A673 (cell line): ENCODE measurements at regions not wholly inside any gene's neighbourhood (a gene's known extent, or its start where the extent isn't known, plus 50 kb on each side); places are given as distances from the start of the nearest gene placed in this dataset.
A peak's percentile ranks its signal among the peaks of the same experiment; 100 is the strongest.
"Not testable (repeated sequence)": the region's sequence is repeated elsewhere in the genome, so short reads cannot be mapped to it uniquely, and the experiment has no call there.

ENCODE experiments used
- BruUV-seq: library from RNA; stranded (reverse); fragments of 400-500 nt; replicated peaks from 2 replicates; lab custom pipeline; 2021; lab: Mats Ljungman, UMichigan
- CTCF ChIA-PET: fragments of 300-600 bp; sonication (Branson Sonifier 250); formaldehyde crosslinking; loops from one replicate; lab custom pipeline; 2022; ENCODE audit warnings: antibody characterized with exemption; lab: Charles Lee
- POLR2A ChIA-PET: fragments of 300-600 bp; sonication (Branson Sonifier 250); formaldehyde crosslinking; loops from one replicate; lab custom pipeline; 2022; ENCODE audit warnings: antibody characterized with exemption; ENCODE audit not compliant: low non-redundant PET; lab: Charles Lee
- DNase-seq: peaks from one replicate; pipeline ENCODE4 v3.0.0-alpha.2; 2015; ENCODE audit warnings: low spot score
- H3K27ac ChIP-seq: fragments of 200-600 bp; sonication (generic); 2 replicates; pipeline ENCODE4 v1.5.1; 2016; ENCODE audit warnings: mixed run types, low read depth, mild to moderate bottlenecking, mixed read lengths, antibody characterized with exemption, low read length; ENCODE audit not compliant: poor library complexity, severe bottlenecking
- H3K27me3 ChIP-seq: fragments of 200-600 bp; sonication (generic); replicated peaks from 2 replicates; pipeline ENCODE4 v1.6.1; 2017; ENCODE audit warnings: mixed run types, low read depth, mild to moderate bottlenecking, mixed read lengths, antibody characterized with exemption, low read length; ENCODE audit not compliant: insufficient read depth, poor library complexity
- H3K36me3 ChIP-seq: fragments of 200-600 bp; sonication (generic); 2 replicates; pipeline ENCODE4 v1.6.1; 2016; ENCODE audit warnings: mixed run types, mild to moderate bottlenecking, mixed read lengths, antibody characterized with exemption, low read length; ENCODE audit not compliant: insufficient read depth, poor library complexity, severe bottlenecking
- H3K4me1 ChIP-seq: fragments of 200-600 bp; sonication (generic); 2 replicates; pipeline ENCODE4 v1.6.1; 2017; ENCODE audit warnings: mixed run types, mild to moderate bottlenecking, mixed read lengths, antibody characterized with exemption, low read length; ENCODE audit not compliant: insufficient read depth, poor library complexity, severe bottlenecking
- H3K4me3 ChIP-seq: fragments of 200-600 bp; sonication (generic); 2 replicates; pipeline ENCODE4 v1.5.1; 2016; ENCODE audit warnings: low read depth, mixed run types, mild to moderate bottlenecking, mixed read lengths, low read length; ENCODE audit not compliant: poor library complexity, severe bottlenecking
- H3K9me3 ChIP-seq: fragments of 200-600 bp; sonication (generic); 2 replicates; pipeline ENCODE4 v1.6.1; 2016; ENCODE audit warnings: mixed run types, low read depth, mild to moderate bottlenecking, mixed read lengths, antibody characterized with exemption, low read length; ENCODE audit not compliant: poor library complexity, severe bottlenecking
- CTCF ChIP-seq: fragments of 300-800, 200-600 bp; sonication (generic); conservative IDR thresholded peaks from 2 replicates; pipeline ENCODE4 v1.5.1; 2017; ENCODE audit warnings: low read depth, mild to moderate bottlenecking, antibody characterized with exemption, low read length, moderate library complexity, mixed read lengths
- EZH2 ChIP-seq: fragments of 200-600 bp; sonication (generic); IDR thresholded peaks from 2 replicates; pipeline ENCODE4 v1.6.1; 2017; ENCODE audit warnings: borderline replicate concordance, low read depth, mild to moderate bottlenecking, mixed read lengths, antibody characterized with exemption, low read length; ENCODE audit not compliant: poor library complexity, severe bottlenecking
- intact Hi-C: fragments of 100-400 bp; cut with micrococcal nuclease; formaldehyde crosslinking; loops from one replicate; pipeline ENCODE4 v1.10.0; 2022; ENCODE audit not compliant: unreplicated experiment

- Histone ChIP-seq H3K27ac (no peak overlapping the region), H3K27me3 (no peaks in the 10 kb centered on the region), H3K9me3 (no peaks in the 10 kb centered on the region), H3K4me1 (peaks cover 6% of the 10 kb centered on the region), H3K4me3 (no peak overlapping the region), H3K36me3 (no peaks in the 10 kb centered on the region)
- ChIA-PET POLR2A (no interaction called here), CTCF (no interaction called here)
- intact Hi-C loops = no loop called here
- no peak for DNase-seq
- TF ChIP-seq EZH2 = no peak
- TF ChIP-seq CTCF = no peak
- no TSS peak for BruUV-seq
Observed at GRCh38 chr4:147244786-147245185, 236.1 kb upstream of the EDNRA start.

GRCh38 chr4:147246096-147246495 lies 234.8 kb upstream of the EDNRA start:
- no peak overlapping the region for H3K27ac ChIP-seq
- H3K36me3 ChIP-seq = no peaks in the 10 kb centered on the region
- H3K4me3 ChIP-seq = no peak overlapping the region
- TF ChIP-seq CTCF (no peak), EZH2 (no peak)
- H3K4me1 ChIP-seq = peaks cover 6% of the 10 kb centered on the region
- no peaks in the 10 kb centered on the region for H3K27me3 ChIP-seq
- intact Hi-C loops = no loop called here
- no peaks in the 10 kb centered on the region for H3K9me3 ChIP-seq
- POLR2A ChIA-PET = no interaction called here
- BruUV-seq = no TSS peak
- CTCF ChIA-PET = no interaction called here
- DNase-seq = peak; percentile 4

- H3K27me3 ChIP-seq, DNase-seq, H3K4me3 ChIP-seq, POLR2A ChIA-PET, H3K9me3 ChIP-seq, H3K27ac ChIP-seq, intact Hi-C loops, CTCF ChIA-PET, BruUV-seq, H3K36me3 ChIP-seq, H3K4me1 ChIP-seq: not testable (repeated sequence)
Observed at GRCh38 chr4:147246528-147246927, 234.4 kb upstream of the EDNRA start.

GRCh38 chr4:147247579-147247978 lies 233.3 kb upstream of the EDNRA start:
- no peak overlapping the region for H3K4me3 ChIP-seq
- intact Hi-C loops = no loop called here
- TF ChIP-seq CTCF = no peak
- TF ChIP-seq EZH2 = no peak
- H3K27me3 ChIP-seq = no peaks in the 10 kb centered on the region
- H3K36me3 ChIP-seq = no peaks in the 10 kb centered on the region
- H3K27ac ChIP-seq = no peak overlapping the region
- ChIA-PET CTCF (no interaction called here), POLR2A (no interaction called here)
- BruUV-seq = no TSS peak
- H3K4me1 ChIP-seq = peaks cover under 1% of the 10 kb centered on the region
- H3K9me3 ChIP-seq = no peaks in the 10 kb centered on the region
- peak; percentile 11 for DNase-seq
